Breast epithelium (tissue), 4 donors: ENCODE measurements at regions not wholly inside any gene's neighbourhood (a gene's known extent, or its start where the extent isn't known, plus 50 kb on each side); places are given as distances from the start of the nearest gene placed in this dataset.
A peak's percentile ranks its signal among the peaks of the same experiment; 100 is the strongest.

Experiments
- DNase-seq, 2 donors: peaks; one replicate each; pipeline ENCODE4 v3.0.0-alpha.2; 2019; ENCODE audit warnings: low spot score in 2 of 2
- H3K27ac ChIP-seq, 2 donors: fragments of 200-600 bp; sonication (generic) in 1 of 2; one replicate each; pipeline ENCODE4 v1.5.1; 2016 to 2019; ENCODE audit warnings: mild to moderate bottlenecking in 1 of 2
- H3K27me3 ChIP-seq, 2 donors: fragments of 200-600 bp; sonication (generic) in 1 of 2; one replicate each; pipeline versions ENCODE4 v1.5.1 to v1.6.0; 2017 to 2019; ENCODE audit warnings: control low read depth in 1 of 2, mild to moderate bottlenecking in 1 of 2
- H3K36me3 ChIP-seq: fragments of 200-600 bp; one replicate; pipeline ENCODE4 v1.5.1; 2019
- H3K4me1 ChIP-seq, 2 donors: fragments of 200-600 bp; sonication (generic); one replicate each; pipeline ENCODE4 v1.5.1; 2016 to 2019; ENCODE audit warnings: control low read depth in 1 of 2
- H3K4me3 ChIP-seq, 3 donors: fragments of 200-600 bp; sonication (generic); 1 replicate in 2 of 3; 2 replicates in 1 of 3; pipeline ENCODE4 v1.5.1; 2016 to 2019; ENCODE audit warnings: mild to moderate bottlenecking in 3 of 3, moderate library complexity in 2 of 3
- H3K9me3 ChIP-seq, 2 donors: fragments of 200-600 bp; sonication (generic) in 1 of 2; one replicate each; pipeline ENCODE4 v1.5.1; 2016 to 2019; ENCODE audit warnings: control low read depth in 1 of 2
- POLR2A ChIP-seq: fragments of 450-650 bp; IDR thresholded peaks from one replicate; pipeline ENCODE4 v1.6.1; 2016; ENCODE audit warnings: antibody characterized with exemption, mild to moderate bottlenecking, moderate library complexity
- POLR2AphosphoS5 ChIP-seq, 3 donors: sonication (generic); formaldehyde crosslinking; IDR thresholded peaks; one replicate each; pipeline ENCODE4 v1.6.1; 2017; ENCODE audit warnings: antibody characterized with exemption in 3 of 3
- intact Hi-C: fragments of 100-400 bp; cut with DNase I; formaldehyde crosslinking; loops from one replicate; pipeline ENCODE4 v1.15.1; 2023; ENCODE audit warnings: low total_unique reads
- TF ChIP-seq, protein P1 (sequence below), 3 donors: fragments of 450-650 bp; IDR thresholded peaks; one replicate each; pipeline ENCODE4 v1.5.1; 2016 to 2017; ENCODE audit warnings: antibody characterized with exemption in 3 of 3, mild to moderate bottlenecking in 3 of 3, moderate library complexity in 3 of 3

DNA sequence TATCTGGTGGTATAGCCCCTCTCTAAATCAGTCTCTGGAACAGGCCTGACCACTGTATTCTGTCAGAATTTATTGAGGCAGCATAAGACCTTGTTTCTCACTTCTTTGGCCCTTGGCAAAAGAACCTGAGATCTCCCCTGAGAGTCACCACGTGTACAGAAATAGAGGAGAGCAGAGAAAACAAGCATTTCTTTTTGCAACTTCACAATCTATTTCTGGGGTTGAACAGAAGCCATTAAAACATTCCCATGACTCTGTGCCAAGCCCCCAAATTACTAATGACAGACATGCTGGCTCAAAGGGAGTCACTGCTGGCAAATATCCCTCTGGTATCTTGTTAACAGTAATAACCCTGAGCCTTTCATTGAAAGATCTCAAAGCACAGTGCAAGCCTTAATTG lies 395.3 kb downstream of the MAFB start:
- H3K4me1 ChIP-seq, result no peaks in the 10 kb centered on the region
- H3K27me3 ChIP-seq, result no peaks in the 10 kb centered on the region
- TF ChIP-seq POLR2A, result no peak
- peak in 1 of 3 donors; percentile 54 for TF ChIP-seq POLR2AphosphoS5 (IDR thresholded peaks at IDR 0.05)
- TF ChIP-seq, protein P1, sequence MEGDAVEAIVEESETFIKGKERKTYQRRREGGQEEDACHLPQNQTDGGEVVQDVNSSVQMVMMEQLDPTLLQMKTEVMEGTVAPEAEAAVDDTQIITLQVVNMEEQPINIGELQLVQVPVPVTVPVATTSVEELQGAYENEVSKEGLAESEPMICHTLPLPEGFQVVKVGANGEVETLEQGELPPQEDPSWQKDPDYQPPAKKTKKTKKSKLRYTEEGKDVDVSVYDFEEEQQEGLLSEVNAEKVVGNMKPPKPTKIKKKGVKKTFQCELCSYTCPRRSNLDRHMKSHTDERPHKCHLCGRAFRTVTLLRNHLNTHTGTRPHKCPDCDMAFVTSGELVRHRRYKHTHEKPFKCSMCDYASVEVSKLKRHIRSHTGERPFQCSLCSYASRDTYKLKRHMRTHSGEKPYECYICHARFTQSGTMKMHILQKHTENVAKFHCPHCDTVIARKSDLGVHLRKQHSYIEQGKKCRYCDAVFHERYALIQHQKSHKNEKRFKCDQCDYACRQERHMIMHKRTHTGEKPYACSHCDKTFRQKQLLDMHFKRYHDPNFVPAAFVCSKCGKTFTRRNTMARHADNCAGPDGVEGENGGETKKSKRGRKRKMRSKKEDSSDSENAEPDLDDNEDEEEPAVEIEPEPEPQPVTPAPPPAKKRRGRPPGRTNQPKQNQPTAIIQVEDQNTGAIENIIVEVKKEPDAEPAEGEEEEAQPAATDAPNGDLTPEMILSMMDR (IDR thresholded peaks at IDR 0.05), result no peak
- H3K9me3 ChIP-seq, result peaks cover 0 to 10% of the 10 kb centered on the region in 2 donors
- no peaks in the 10 kb centered on the region for H3K36me3 ChIP-seq
- intact Hi-C loops, result no loop called here
- H3K27ac ChIP-seq, result peak overlapping the region; percentile 22 to 69
- H3K4me3 ChIP-seq, result no peak overlapping the region
- DNase-seq, result no peak

DNA sequence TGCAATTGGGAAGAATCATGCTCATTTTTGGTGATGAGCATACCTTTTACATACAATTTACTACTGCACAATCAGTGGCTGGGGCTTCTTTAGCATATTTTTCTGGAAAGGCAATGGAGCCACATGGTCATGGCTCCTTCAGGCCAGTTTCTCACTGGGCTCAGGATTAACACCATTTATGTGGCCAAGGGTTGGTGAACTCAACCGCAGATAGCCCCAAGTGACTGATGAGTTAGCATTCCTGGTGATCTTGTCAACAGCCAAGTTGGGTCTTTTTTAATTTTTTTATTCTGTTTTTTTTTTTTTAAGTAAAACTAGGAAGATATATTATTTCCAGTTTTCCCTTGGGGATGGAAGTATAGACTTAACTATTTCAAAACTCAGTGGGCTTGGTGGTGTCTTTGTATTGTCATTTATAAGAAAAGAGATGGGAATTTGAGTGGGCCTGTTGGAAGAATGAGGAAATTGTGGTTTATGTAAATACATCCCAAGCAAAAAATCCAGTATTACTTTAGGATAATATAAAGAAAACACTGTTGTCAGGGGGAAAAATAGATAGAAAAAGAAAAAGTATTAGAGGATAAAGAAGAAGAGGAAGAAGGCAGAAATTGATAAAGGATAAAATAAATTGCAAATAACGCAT lies 397.4 kb downstream of the MAFB start:
- Histone ChIP-seq H3K9me3 (peaks cover 0 to 6% of the 10 kb centered on the region in 2 donors), H3K27me3 (no peaks in the 10 kb centered on the region), H3K4me1 (peaks cover 0 to 11% of the 10 kb centered on the region in 2 donors), H3K4me3 (no peak overlapping the region), H3K27ac (no peak overlapping the region), H3K36me3 (no peaks in the 10 kb centered on the region)
- DNase-seq, result no peak
- no peak for TF ChIP-seq POLR2AphosphoS5 (IDR thresholded peaks at IDR 0.05)
- TF ChIP-seq, protein P1 (IDR thresholded peaks at IDR 0.05), result no peak
- TF ChIP-seq POLR2A, result no peak
- intact Hi-C loops, result no loop called here

DNA sequence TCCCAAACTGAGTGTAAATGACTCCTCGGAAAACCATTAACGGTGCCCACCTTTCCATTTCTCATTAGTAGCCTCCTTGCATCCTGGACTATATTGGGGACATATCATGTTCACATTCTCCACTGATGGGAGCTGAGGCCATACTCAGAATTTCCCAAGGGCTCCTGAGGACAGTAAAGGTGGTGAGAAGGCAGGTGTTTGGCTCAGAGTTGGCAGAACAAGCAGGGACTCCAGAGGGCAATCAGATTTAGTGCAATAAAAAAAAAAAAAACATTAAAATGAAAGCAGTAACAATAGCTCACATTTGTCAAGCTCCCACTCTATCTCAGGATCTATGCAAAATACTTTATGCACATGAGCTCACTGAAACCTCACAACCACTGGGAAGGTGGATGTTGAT lies 401.4 kb downstream of the MAFB start:
- DNase-seq, result no peak
- Histone ChIP-seq H3K27me3 (no peaks in the 10 kb centered on the region), H3K4me3 (no peak overlapping the region), H3K4me1 (peaks cover 0 to 13% of the 10 kb centered on the region in 2 donors), H3K36me3 (no peaks in the 10 kb centered on the region), H3K27ac (peak overlapping the region; percentile 53 to 64), H3K9me3 (no peaks in the 10 kb centered on the region)
- TF ChIP-seq POLR2AphosphoS5 (IDR thresholded peaks at IDR 0.05) (no peak), POLR2A (no peak)
- TF ChIP-seq, protein P1 (IDR thresholded peaks at IDR 0.05), result no peak
- intact Hi-C loops, result no loop called here

DNA sequence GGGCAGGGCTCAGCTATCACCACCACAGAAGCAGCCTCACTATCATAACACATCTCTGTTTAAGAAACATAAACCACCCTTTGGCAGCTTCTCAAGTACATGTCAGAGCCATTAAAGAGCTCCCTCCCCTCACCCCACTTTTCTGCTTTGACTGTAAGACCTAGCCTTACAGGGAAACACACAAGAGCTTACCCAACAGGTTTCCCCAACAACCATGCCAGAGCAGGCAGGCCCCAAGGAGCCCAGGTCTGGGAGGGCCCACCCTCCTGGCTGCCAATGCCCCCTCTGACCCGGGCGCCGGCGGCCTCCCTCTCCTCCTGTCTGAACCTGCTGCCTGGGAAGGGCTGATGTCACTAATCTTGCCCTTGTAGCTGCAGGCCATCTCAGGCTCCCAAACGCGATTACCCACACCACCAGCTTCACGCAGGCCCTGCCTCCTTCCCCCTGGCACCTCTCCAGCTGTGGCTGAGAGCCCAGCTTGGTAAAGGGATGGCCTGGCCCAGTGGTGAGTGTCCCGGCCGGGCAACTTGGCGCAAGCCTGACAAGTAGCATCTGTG lies 402.0 kb downstream of the MAFB start:
- intact Hi-C loops, result no loop called here
- DNase-seq, result peak; percentile 89 to 94
- Histone ChIP-seq H3K9me3 (no peaks in the 10 kb centered on the region), H3K27me3 (no peaks in the 10 kb centered on the region), H3K27ac (peak overlapping the region; percentile 53 to 64), H3K36me3 (no peaks in the 10 kb centered on the region), H3K4me3 (no peak overlapping the region), H3K4me1 (peaks cover 0 to 13% of the 10 kb centered on the region in 2 donors)
- TF ChIP-seq POLR2AphosphoS5 (IDR thresholded peaks at IDR 0.05) (peak in 1 of 3 donors; percentile 54), POLR2A (no peak)

DNA sequence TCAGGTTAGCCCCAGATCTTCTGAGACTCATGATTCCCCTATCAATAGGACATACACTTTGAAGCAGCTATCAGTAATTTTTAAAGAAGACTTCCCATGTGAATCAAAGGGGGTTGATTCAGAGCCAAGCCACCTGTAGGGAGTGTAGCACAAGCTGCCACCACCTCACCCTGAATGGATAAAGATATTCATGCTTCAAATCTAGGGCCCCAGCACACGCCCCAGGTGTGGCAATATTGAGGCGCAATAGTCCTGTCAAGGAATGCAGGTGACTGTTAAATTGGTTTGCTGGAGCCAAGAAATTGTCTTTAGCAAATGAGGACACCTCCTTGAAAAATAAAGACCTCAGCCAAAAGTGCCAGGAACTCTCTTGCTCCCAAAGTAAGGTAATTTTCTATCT lies 404.4 kb downstream of the MAFB start:
- peaks cover 0 to 13% of the 10 kb centered on the region in 2 donors for H3K4me1 ChIP-seq
- H3K9me3 ChIP-seq, result no peaks in the 10 kb centered on the region
- intact Hi-C loops, result no loop called here
- no peak for DNase-seq
- H3K4me3 ChIP-seq, result no peak overlapping the region
- H3K27me3 ChIP-seq, result no peaks in the 10 kb centered on the region
- TF ChIP-seq POLR2AphosphoS5 (IDR thresholded peaks at IDR 0.05) (no peak), POLR2A (no peak)
- TF ChIP-seq, protein P1 (IDR thresholded peaks at IDR 0.05), result no peak
- H3K36me3 ChIP-seq, result no peaks in the 10 kb centered on the region
- H3K27ac ChIP-seq, result no peak overlapping the region
